ENCODE measurements at regions not wholly inside any gene's neighbourhood (a gene's known extent, or its start where the extent isn't known, plus 50 kb on each side); places are given as distances from the start of the nearest gene placed in this dataset.

DNA sequence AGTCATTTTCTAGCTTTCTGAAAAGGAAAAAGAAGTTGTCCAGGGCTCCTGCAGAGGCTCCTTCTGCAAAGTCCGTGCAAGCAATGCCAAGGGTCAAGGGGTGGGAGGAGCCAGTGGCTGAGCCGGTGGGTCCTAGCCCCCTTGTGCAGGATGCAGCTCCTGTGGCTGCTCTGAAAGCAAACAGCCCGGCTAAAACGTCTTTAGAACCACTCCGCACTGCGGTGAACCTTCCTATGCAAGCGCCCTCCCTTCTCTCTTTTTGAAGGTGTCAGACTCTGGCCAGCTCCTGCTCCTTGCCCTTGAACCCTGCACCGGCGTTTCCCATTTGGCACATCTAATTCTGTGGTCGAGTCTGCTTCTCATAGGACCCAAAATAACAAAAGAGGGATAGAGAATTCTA, 183.1 kb downstream of the UACA start:
- TF ChIP-seq, protein P1, sequence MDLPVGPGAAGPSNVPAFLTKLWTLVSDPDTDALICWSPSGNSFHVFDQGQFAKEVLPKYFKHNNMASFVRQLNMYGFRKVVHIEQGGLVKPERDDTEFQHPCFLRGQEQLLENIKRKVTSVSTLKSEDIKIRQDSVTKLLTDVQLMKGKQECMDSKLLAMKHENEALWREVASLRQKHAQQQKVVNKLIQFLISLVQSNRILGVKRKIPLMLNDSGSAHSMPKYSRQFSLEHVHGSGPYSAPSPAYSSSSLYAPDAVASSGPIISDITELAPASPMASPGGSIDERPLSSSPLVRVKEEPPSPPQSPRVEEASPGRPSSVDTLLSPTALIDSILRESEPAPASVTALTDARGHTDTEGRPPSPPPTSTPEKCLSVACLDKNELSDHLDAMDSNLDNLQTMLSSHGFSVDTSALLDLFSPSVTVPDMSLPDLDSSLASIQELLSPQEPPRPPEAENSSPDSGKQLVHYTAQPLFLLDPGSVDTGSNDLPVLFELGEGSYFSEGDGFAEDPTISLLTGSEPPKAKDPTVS (IDR thresholded peaks at IDR 0.05; ENCODE audit: low read depth, low read length), result no peak
- TF ChIP-seq, protein P2, sequence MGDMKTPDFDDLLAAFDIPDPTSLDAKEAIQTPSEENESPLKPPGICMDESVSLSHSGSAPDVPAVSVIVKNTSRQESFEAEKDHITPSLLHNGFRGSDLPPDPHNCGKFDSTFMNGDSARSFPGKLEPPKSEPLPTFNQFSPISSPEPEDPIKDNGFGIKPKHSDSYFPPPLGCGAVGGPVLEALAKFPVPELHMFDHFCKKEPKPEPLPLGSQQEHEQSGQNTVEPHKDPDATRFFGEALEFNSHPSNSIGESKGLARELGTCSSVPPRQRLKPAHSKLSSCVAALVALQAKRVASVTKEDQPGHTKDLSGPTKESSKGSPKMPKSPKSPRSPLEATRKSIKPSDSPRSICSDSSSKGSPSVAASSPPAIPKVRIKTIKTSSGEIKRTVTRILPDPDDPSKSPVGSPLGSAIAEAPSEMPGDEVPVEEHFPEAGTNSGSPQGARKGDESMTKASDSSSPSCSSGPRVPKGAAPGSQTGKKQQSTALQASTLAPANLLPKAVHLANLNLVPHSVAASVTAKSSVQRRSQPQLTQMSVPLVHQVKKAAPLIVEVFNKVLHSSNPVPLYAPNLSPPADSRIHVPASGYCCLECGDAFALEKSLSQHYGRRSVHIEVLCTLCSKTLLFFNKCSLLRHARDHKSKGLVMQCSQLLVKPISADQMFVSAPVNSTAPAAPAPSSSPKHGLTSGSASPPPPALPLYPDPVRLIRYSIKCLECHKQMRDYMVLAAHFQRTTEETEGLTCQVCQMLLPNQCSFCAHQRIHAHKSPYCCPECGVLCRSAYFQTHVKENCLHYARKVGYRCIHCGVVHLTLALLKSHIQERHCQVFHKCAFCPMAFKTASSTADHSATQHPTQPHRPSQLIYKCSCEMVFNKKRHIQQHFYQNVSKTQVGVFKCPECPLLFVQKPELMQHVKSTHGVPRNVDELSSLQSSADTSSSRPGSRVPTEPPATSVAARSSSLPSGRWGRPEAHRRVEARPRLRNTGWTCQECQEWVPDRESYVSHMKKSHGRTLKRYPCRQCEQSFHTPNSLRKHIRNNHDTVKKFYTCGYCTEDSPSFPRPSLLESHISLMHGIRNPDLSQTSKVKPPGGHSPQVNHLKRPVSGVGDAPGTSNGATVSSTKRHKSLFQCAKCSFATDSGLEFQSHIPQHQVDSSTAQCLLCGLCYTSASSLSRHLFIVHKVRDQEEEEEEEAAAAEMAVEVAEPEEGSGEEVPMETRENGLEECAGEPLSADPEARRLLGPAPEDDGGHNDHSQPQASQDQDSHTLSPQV (IDR thresholded peaks at IDR 0.05), result no peak
- TF ChIP-seq SPI1 (IDR thresholded peaks at IDR 0.05; ENCODE audit: borderline replicate concordance, insufficient read depth, low read depth, low read length) (no peak), ZBED1 (IDR thresholded peaks at IDR 0.05; ENCODE audit: borderline replicate concordance) (no peak), EZH2 (IDR thresholded peaks at IDR 0.05; ENCODE audit: borderline replicate concordance, control insufficient read depth, low read depth, low read length) (no peak), PML (IDR thresholded peaks at IDR 0.05; ENCODE audit: low read length) (no peak), FOXM1 (IDR thresholded peaks at IDR 0.05; ENCODE audit: low read depth, low read length) (no peak)
